Uterus (tissue), 2 donors: ENCODE measurements at regions not wholly inside any gene's neighbourhood (a gene's known extent, or its start where the extent isn't known, plus 50 kb on each side); places are given as distances from the start of the nearest gene placed in this dataset.

Experiments used
- CTCF ChIP-seq, 4 experiments: fragments of 200-600 bp in 2 of 4; fragments of 450-650 bp in 2 of 4; sonication (generic) in 2 of 4; IDR thresholded peaks; one replicate each; pipeline ENCODE4 v1.5.1; 2016 to 2019; ENCODE audit warnings: antibody characterized with exemption in 4 of 4, mild to moderate bottlenecking in 2 of 4, moderate library complexity in 1 of 4
- POLR2A ChIP-seq, 2 donors: fragments of 450-650 bp; IDR thresholded peaks; one replicate each; pipeline ENCODE4 v1.6.1; 2016; ENCODE audit warnings: antibody characterized with exemption in 2 of 2, mild to moderate bottlenecking in 1 of 2, moderate library complexity in 1 of 2

DNA sequence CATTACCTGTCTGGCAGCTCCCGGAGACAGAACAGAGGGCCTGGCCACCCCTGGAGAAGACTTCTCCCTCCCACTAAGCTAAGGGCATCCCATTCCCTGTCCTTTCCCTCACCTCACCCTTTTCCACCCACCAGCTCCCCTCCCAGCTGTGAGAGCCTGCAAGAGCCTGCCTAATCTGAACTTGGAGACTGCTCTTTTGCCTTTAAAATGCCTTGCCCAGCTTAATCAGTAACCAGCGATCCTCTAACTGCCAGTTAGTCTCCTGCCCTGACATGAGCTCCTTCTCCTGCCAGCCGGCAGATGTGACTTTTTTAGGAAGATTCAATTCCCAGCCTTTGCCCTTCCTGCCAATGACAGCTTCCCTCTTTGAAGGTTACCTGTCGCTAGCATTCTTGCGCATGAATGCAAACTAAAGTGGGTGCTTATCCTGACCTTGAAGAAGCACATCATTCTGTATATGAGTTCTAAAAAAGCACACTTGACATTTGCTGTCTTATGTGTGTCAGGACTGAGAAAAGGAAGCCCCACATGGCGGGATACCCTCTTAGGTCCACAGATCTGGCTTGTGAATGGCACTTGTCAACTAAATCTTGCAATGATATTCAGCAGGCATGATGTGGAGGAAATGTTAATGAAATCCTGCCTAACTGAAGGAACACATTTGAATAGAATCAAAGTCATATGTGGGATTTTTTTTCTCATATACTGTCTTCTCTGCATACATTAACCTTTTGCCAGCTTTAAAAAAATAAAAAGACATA lies 411.2 kb upstream of the SLC30A5 start:
- no peak for TF ChIP-seq CTCF (IDR thresholded peaks at IDR 0.05)
- no peak for TF ChIP-seq POLR2A (IDR thresholded peaks at IDR 0.05)
